ENCODE measurements at regions not wholly inside any gene's neighbourhood (a gene's known extent, or its start where the extent isn't known, plus 50 kb on each side); places are given as distances from the start of the nearest gene placed in this dataset.

DNA sequence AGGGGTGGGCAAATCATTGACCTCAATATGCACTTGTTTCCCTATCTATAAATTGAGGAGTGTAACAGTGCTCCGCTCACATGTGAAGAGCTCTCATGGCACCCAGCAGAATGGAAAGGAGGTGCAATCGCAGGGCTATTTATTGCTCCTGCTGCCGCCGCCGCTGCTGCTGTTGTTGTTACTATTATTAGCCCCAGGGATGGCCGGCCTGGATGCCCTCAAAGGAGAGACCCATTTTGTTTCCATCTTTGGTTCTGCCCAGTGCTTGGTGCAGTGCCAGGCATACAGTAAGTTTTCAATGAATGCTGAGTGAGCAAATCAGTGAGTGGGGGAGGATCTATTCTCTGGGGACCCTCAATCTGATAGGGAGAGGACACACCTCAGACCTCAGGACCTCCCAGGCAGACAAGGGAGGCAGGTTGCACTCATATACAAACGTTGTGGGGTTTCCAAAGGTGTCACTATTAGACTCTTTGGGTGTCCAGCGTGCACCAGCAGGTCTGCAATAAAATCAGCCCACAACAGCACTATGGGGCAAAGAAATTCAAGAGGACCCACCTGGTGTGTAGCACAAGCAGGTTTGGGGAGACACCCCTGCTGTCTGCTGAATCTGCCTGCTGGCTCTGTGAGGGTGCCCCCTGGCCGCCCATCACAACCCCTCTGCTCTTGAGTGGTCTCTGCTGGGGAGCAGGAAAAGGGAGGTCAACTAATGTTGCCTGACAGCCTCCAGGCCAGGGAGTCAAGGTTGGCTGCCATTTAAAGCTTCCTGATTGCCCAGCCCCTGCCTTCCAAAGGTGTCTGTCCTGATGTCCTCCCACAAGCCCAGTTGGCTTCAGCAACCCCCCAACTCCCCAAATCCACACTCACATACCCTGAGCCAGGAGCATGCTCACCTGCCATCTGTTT lies 136.3 kb downstream of the ACTL8 start:
- POLR2A ChIA-PET (ENCODE audit: partially characterized antibody): no interaction called here
- TF ChIP-seq NRF1 (IDR thresholded peaks at IDR 0.05; ENCODE audit: low read depth, low read length): no peak
- no peak for TF ChIP-seq BRCA1 (IDR thresholded peaks at IDR 0.05; ENCODE audit: low read depth, low read length)

More for the DNA sequence above, 136.3 kb downstream of the ACTL8 start:
- FAIRE-seq: no peak
- Histone ChIP-seq H3K36me3 (ENCODE audit: control insufficient read depth in 2 of 4, insufficient read depth in 4 of 4, low read length in 3 of 4) (no peaks in the 10 kb centered on the region), H4K91ac (replicated peaks; ENCODE audit: insufficient read length, low read length) (no peak overlapping the region), H4K8ac (ENCODE audit: extremely low read depth, insufficient read depth, low read length) (no peak overlapping the region), H2BK12ac (ENCODE audit: low read depth, low read length) (no peak overlapping the region), H4K20me1 (replicated peaks in 1 of 2; ENCODE audit: control insufficient read depth in 1 of 2, insufficient read depth in 2 of 2, low read length in 2 of 2) (no peaks in the 10 kb centered on the region), H4K5ac (ENCODE audit: insufficient read length, low read depth, low read length) (no peak overlapping the region), H3K23me2 (ENCODE audit: low read depth, low read length) (0 out of 2 replicates have a peak, but pooled peaks cover 1% of the 10 kb centered on the region), H3K4me1 (replicated peaks in 1 of 4; ENCODE audit: control insufficient read depth in 3 of 4, insufficient read depth in 4 of 4, low read length in 3 of 4) (no peaks in the 10 kb centered on the region; a peak in 1 of 7 replicates), H2AK5ac (ENCODE audit: low read depth, low read length) (no peak overlapping the region), H3K14ac (ENCODE audit: insufficient read length) (no peak overlapping the region), H3K4me3 (ENCODE audit: extremely low read depth in 1 of 4, insufficient read depth in 2 of 4, low read depth in 3 of 4, low read length in 4 of 4) (no peak overlapping the region), H3K18ac (ENCODE audit: extremely low read depth, low read length) (no peak overlapping the region), H2BK5ac (ENCODE audit: low read depth, low read length) (no peak overlapping the region), H2BK15ac (ENCODE audit: low read length) (no peak overlapping the region), H3K4ac (replicated peaks; ENCODE audit: insufficient read length, low read depth, low read length) (no peak overlapping the region), H3K4me2 (ENCODE audit: insufficient read depth in 1 of 2, low read depth in 2 of 2, low read length in 2 of 2) (no peak overlapping the region), H2BK20ac (ENCODE audit: low read length) (no peak overlapping the region), H3K56ac (replicated peaks; ENCODE audit: insufficient read length, low read depth, low read length) (no peak overlapping the region), H2AFZ (ENCODE audit: low read length) (no peak overlapping the region), H2BK120ac (replicated peaks; ENCODE audit: low read depth, low read length) (no peak overlapping the region), H3K79me2 (ENCODE audit: control insufficient read depth in 1 of 2, insufficient read depth in 2 of 2, low read length in 2 of 2) (no peaks in the 10 kb centered on the region), H3K27me3 (replicated peaks in 1 of 4; ENCODE audit: control insufficient read depth in 3 of 4, extremely low read depth in 1 of 4, insufficient read depth in 3 of 4, low read length in 3 of 4) (peaks cover 0 to 1% (median 0%) of the 10 kb centered on the region in 4 experiments; a peak in 2 of 7 replicates), H3K9me3 (ENCODE audit: insufficient read depth in 2 of 2, low read depth in 1 of 2, low read length in 1 of 2) (no peaks in the 10 kb centered on the region), H3K23ac (ENCODE audit: insufficient read length) (no peak overlapping the region), H3K79me1 (ENCODE audit: low read depth, low read length) (no peaks in the 10 kb centered on the region), H3K27ac (ENCODE audit: low read depth, low read length) (no peak overlapping the region), H3K9ac (replicated peaks in 1 of 4; ENCODE audit: extremely low read depth in 1 of 4, low read depth in 3 of 4, low read length in 3 of 4) (no peak overlapping the region)
- CTCF ChIA-PET (ENCODE audit: partially characterized antibody): interaction anchor here (0.7 to 1.8 kb wide), 2 partner anchors 32 to 62 kb away, joined by 3 to 6 read pairs; no protein-coding TSS in a partner anchor
- 88% methylated on average over 9 of the region's 9 CpGs; no CpG with 5 or more reads in 1 of the 2 experiments for WGBS, 2 experiments (ENCODE audit: extremely low coverage in 1 of 2, insufficient coverage in 1 of 2, insufficient read length in 1 of 2, insufficient replicate concordance in 2 of 2, low coverage in 1 of 2, low lambda C conversion rate in 2 of 2, missing lambda C conversion rate in 1 of 2)
- DNase-seq (ENCODE audit: low read depth in 1 of 2, low spot score in 2 of 2): no peak
